NB4 (cell line): ENCODE measurements at regions not wholly inside any gene's neighbourhood (a gene's known extent, or its start where the extent isn't known, plus 50 kb on each side); places are given as distances from the start of the nearest gene placed in this dataset.

Experiments used
- MYC ChIP-seq: IDR thresholded peaks from 2 replicates; pipeline ENCODE4 v1.6.1; 2011; ENCODE audit warnings: low read depth, low read length
- TF ChIP-seq, protein P1 (sequence below): IDR thresholded peaks from one replicate; pipeline ENCODE4 v1.5.1; 2012; ENCODE audit warnings: low read depth, low read length
- TF ChIP-seq, protein P2 (sequence below): IDR thresholded peaks from 2 replicates; pipeline ENCODE4 v1.6.1; 2011; ENCODE audit warnings: low read depth, low read length

DNA sequence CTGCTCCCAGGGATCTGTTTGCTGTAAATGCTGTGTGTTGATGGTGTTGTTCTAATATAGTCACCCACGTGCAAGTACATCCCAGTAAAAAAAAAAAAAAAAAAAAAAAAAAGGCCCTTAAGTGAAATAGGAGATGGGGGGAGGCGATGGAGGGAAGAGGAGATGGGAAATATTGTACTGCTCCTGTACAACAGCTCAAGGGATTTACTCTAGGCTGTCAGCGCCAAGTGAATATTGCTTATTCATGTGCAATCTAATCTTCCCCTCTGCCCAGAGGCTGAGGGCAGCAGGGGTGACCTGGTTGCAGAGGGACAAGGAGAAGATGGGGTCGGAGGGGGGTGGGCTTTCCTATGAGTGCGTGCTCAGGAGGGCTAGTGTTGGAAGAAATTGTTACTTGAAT, 206.2 kb upstream of the CADM1 start:
- TF ChIP-seq, protein P1, sequence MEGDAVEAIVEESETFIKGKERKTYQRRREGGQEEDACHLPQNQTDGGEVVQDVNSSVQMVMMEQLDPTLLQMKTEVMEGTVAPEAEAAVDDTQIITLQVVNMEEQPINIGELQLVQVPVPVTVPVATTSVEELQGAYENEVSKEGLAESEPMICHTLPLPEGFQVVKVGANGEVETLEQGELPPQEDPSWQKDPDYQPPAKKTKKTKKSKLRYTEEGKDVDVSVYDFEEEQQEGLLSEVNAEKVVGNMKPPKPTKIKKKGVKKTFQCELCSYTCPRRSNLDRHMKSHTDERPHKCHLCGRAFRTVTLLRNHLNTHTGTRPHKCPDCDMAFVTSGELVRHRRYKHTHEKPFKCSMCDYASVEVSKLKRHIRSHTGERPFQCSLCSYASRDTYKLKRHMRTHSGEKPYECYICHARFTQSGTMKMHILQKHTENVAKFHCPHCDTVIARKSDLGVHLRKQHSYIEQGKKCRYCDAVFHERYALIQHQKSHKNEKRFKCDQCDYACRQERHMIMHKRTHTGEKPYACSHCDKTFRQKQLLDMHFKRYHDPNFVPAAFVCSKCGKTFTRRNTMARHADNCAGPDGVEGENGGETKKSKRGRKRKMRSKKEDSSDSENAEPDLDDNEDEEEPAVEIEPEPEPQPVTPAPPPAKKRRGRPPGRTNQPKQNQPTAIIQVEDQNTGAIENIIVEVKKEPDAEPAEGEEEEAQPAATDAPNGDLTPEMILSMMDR, result no peak
- no peak for TF ChIP-seq MYC
- TF ChIP-seq, protein P2, sequence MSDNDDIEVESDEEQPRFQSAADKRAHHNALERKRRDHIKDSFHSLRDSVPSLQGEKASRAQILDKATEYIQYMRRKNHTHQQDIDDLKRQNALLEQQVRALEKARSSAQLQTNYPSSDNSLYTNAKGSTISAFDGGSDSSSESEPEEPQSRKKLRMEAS, result no peak
